ENCODE measurements at regions not wholly inside any gene's neighbourhood (a gene's known extent, or its start where the extent isn't known, plus 50 kb on each side); places are given as distances from the start of the nearest gene placed in this dataset.

DNA sequence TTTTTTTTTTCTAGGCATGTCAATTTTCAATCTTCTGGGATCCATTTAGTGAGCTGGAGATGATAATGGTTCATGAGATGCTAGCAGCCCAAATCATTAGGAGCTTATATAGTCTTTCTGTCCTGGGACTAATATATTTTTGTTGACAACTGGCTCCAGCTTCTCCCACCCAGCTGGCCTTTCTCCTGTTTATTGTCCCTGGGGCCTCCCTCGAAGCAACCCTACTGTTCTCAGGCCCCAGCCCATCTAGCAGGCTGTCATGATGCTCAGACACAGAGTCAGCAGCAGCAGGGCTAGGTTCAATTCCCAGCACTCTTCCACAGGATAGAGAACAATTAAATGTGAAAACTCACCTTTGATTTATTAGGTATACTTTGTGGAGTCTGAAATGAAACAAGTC lies 127.6 kb upstream of the MID1 start:
- DNase-seq (ENCODE audit: low read depth in 3 of 3): no peak

DNA sequence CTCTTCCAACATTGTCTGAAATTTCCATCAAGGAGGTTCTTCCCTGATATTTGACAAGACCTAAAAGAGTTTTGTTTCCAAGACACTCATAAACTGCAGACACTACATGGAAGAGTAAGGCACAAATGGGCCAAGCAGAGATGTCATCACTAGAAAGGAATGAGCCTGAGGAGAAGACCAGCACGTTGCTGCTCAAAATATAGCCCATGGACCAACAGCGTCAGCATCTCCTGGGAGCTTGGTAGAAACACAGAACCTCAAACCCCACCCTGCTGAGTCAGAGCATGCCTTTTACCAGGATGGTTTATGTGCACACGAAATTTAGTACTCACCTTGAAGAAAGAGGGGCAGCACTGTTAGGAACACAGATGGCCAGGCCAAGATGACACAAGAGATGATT lies 128.7 kb upstream of the MID1 start:
- DNase-seq (ENCODE audit: low read depth in 3 of 3): no peak

DNA sequence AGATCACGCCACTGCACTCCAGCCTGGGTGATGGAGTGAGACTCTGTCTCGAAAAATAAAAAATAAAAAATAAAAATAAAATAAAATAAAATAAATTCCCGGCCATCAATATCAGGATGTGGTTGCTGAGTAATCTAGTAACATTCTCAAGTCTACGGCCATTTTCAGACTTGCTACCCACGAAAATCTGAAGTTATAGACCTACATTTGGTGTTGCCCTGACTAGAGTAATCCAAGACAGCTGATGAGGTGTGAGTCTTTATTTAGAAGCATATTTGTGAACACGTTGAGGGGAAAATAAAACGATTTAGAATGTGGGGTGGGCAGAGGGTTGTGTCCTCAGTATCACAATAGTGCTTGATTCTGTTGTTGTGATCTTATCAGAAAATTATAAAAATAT lies 130.2 kb upstream of the MID1 start:
- no peak for DNase-seq (ENCODE audit: low read depth in 3 of 3)

DNA sequence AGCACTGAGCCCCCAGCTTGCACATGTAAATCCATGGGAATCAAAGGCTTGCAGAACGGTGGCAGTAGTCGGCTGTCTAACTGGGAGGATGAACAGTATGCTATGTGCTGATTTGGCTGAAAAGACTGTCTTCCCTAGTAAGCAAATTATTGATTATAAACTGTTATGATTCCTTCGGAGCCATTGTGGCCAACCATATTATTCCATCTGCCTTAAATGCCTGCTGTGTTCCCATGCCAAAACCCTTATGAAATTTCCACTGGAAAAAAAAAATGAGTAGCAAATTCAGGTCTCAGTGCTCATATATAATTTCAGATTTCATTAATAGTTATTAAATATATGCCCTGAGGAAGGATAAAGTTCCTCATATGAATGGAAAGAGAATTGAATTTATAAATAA lies 132.7 kb upstream of the MID1 start:
- DNase-seq (ENCODE audit: low read depth in 3 of 3): no peak

DNA sequence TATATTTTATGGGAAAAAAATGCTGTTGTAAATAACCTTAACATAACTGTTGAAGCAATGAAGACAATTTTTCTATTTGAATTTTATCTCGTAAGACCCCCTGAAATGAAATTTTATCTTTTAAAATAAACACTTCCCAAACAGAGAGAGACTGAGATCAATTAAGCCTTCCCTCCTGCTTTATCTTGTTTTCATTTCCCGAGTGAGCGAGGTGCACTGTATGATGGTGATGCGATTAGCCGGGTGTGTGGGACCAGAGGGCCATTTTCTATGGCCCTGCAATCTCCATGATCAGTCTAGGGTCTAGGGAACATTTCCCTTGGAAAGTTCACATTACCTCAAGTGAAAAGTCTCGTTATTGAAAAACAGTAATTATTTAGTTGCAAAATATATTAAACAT lies 134.1 kb upstream of the MID1 start:
- DNase-seq (ENCODE audit: low read depth in 3 of 3): no peak

DNA sequence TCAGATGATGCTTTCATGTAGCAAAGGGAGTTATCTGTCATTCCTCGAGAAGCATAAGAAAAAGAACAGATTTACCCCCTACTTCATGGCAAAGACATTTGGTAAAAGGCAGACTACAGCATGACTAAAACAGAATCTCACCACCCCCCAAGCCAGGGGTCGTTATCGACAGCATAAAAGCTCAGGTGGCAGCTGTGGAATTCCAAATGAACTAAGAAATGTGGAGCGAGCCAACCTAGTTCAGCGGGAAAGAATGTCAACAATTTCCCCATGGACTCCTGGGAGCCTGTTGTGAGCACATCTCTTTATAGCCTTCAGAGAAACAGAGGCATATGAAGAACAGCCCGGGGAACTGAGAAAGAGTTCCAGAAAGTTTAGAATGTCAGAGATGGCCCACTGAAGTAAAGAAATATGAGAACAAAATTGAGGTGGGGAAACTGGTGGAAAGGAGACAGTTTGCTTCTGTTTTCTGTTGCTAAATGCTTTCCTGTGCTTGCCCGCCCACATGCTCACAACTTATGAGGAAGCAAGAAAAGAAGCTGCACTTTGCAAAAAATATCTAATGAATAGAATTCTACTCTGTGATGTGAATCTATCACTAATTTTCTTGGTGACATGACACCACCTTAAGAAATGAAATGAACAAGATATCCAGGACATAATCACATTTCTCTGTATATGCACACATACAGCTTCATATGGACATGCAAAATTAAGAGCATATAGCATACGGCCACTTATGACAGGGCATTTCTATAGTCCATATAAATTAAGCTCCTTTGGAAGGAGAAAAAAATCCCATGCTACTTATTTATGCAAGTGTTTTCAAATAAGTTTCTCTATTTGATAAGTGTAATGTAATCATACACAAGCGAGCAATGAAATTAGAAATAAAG lies 135.3 kb upstream of the MID1 start:
- DNase-seq (ENCODE audit: low read depth in 3 of 3): no peak

DNA sequence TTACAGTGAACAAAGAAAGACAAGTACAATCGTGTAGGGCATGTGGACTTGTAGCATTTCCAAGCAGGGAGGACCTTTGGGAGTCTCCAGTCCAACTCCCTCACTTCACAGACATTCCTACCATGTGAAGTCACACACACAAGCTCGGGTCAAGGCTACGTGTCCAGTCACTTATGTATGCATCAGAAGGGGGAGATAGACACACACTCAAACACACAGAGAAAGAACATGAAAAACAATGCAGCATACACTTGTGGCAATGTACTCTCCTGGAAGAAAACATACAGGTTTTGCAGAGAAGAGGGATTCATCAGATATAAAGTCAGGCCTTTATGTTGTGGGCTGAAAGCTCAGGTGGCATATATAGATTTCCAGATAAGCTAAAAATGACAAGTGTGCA lies 136.1 kb upstream of the MID1 start:
- no peak for DNase-seq (ENCODE audit: low read depth in 3 of 3)

DNA sequence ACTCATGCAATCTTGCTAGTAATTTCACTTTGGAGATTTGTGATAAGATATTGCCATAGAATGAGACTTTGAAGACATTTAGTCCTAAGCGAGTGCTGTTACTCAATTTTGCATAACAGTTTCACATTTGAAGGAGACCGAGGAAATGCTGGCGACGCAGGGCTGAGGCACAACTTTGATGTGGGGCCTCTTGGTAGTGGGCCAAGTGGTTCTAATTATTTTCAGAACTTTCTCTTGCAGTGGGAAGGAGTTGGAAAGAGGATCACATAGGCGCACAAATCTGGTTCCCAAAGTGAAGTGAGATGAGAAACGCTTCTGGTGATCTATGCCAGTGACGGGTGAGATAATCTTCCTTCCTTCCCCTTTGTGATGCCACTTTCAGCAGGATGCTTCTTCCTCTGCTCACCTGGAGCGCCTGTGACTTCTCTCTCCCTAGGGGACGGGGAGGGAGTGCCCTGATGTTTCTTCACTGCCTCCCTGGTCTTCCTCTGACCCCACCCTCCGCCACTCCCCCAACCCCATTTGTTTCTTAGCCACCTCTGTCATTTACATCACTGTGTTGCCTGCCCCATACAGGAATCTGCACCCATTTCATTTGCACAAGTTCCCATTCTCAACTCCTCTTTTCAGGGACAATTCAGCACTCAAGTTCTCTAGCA lies 138.9 kb upstream of the MID1 start:
- no peak for DNase-seq (ENCODE audit: low read depth in 3 of 3)

DNA sequence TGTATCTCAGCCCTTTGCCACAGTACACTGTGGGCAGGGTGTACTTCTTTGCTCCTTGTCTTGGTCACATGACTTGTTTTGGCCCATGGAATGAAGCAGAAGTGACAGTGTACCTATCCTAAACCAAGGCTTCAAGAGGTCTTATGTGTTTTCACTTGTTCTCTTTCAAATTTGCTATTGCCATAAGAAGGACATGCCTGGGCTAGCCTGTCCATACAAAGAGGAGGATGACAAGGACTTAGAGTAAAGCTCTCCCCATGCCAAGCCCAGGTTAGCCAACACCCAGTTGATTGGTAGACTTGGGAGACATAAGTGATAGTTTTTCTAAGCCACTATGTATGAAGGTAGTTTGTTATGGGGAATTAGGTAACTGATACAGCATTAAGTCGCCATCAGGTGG lies 141.1 kb upstream of the MID1 start:
- no peak for DNase-seq (ENCODE audit: low read depth in 3 of 3)

DNA sequence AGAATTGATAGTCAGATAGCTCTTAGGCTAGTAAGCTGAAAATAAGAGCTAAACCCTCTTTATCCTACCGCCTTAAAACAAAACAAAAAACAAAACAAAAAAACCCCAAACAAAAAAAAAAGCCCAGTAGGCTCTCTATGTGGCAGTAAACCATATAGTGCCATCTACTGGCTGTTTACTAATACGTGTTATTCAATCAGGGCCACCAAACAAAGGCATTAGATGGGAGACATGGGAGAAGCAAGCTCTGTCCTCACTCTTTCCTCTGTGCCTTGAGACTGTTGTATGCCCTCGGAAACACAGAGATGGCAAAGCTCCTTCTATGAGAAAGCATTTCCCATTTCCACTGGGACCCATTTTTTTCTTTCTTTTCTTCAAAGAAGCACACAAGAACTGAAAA lies 148.8 kb upstream of the MID1 start:
- DNase-seq (ENCODE audit: low read depth in 3 of 3): no peak

DNA sequence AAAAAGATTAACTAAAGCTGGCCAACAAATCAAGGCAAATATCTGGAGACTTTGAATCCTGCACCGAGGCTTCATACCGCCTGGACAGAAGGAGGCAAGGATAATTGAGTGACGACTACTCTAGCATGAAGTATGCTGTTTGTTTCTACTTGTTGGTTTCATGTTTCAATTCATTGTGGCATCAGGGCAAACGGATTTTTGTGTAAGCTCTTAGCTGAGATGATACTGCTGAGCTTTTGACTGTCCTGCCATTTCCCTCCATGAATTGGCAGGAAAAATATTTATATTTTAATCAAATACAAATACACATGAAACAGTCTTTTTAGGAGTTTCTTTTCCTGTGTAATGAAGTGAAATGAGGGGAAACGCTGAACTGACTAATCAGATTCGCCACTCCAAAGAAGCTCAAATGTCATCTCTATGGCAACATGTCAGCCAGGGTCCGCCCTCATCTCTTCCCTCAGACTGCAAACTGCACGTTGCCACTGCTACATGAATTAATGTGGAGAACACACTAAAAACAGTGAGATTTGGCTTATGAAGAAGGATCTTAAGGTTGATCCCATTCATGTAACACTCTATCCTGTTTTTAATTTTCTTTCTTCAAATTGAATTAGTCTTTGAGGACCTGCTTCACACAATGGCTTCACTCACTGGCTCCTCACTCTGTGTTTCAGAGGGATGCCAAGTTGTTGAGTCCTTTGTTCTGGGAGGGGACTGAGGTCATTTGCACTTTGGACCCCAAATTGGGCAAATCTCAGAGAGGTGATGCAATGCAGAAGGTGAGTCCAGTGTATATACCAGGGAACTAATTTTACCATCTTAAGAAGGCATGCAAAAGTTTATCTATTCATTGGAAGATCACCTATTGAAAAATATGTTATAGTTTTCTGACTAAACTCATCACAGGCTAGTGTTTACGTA lies 149.6 kb upstream of the MID1 start:
- no peak for DNase-seq (ENCODE audit: low read depth in 3 of 3)

DNA sequence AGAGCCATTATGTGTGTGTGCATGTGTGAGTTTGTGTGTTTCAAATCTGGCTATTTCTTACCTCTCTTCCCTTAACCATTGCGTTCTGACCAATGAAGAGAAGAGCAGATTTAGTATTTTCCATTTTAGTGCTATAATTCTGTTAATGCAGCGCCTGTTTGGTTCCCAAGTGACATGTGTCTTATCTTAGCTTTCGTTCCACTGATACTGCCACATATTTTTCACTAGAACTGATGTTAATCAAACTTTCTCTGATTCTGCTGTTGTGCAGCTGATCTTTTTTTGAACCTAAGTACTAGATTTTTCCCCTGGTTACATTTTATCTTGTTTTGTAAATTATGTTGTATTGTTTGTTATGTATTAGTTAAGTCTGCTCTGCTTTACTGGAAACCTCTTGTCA lies 152.9 kb upstream of the MID1 start:
- no peak for DNase-seq (ENCODE audit: low read depth in 3 of 3)

DNA sequence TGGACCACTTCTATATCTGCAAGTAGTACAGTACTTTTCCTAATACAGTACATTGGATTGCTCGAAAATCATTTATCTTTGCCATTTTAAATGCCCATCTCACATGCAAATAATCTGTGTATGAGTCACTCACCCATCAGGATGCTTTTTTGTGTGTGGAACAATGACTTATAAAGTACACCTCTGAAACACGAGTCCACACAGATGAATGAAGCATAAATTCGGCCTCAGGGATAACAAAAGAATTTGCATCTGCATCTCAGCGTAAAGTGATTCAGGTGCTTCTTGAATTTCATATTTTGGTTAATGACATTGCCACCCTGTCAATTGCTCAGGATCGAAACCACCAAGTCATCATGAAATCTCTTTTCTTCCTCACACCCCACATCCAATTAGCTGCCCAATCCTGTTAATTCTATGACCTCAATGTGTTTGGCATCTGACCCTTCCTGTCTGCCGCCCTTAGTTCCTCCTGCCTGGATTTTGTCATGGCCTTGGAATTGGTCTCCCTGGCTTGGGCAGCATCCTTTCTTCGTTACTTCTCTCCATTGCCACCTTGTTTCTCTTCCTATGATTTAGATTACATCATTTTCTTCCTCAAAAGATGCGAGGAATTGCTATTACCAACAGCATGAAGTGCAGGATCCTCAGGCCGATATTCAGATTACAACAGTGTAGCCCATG lies 161.6 kb upstream of the MID1 start:
- DNase-seq (ENCODE audit: low read depth in 3 of 3): no peak

DNA sequence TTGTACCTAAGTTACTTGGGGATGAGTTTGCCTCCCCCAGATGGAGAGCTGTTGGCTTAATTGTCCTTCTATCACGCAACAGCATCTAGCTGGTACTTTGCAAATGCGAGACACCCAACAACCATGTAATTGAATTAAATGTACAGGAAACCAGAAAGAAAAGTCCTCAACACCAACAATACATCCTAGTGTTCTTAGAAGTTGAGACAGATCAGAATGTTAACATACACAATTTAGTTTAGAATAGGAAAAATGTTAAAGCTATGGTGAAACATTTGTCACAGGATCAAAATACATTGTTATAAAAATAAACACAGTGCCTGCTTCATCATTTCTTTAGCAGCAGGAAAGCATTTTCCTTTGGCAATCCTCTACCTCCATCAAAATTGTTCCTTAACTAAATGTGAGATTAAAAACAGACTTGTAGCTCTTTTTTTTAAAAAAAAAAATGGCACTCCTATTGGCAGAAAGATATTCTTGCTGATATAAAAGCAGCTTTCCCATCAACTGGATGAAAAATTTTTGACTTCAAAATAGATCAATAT lies 163.1 kb upstream of the MID1 start:
- no peak for DNase-seq (ENCODE audit: low read depth in 3 of 3)

DNA sequence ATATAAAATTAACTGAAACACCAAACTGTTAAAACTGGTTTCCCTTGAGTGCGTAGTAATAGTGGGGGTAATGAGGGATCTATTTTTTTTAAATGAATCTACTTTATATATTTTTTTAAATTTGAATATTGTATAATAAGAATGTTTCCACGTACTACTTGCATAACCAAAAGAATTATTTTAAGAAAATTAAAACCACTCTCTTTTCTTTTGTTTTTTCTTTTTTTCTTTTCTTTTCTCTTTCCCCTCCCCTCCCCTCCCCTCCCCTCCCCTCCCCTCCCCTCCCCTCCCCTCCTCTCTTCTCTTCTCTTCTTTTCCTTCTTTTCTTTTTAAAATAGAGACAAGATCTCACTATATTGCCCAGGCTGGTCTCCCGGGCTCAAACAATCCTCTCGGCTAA lies 166.9 kb upstream of the MID1 start:
- no peak for DNase-seq (ENCODE audit: low read depth in 3 of 3)

DNA sequence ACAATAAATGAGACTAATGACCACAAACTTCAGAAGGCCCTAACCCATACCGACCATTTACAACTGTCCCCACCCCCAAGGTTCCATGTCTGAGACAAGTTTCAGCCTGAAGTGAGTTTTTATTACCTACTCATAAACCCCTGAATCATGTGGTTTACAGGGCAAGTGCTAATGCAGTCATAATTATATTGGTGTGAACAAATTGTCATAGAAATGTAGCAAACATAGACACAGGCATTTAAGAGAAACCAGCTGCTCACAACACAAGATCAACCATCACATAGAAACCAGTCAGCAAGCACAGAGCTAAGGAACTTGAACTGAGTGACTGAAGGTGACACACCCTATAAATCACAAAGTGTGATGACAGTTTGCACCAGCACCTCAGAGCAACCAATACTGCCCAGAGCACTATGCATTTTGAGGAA lies 173.8 kb upstream of the MID1 start:
- DNase-seq (ENCODE audit: low read depth in 3 of 3): no peak

DNA sequence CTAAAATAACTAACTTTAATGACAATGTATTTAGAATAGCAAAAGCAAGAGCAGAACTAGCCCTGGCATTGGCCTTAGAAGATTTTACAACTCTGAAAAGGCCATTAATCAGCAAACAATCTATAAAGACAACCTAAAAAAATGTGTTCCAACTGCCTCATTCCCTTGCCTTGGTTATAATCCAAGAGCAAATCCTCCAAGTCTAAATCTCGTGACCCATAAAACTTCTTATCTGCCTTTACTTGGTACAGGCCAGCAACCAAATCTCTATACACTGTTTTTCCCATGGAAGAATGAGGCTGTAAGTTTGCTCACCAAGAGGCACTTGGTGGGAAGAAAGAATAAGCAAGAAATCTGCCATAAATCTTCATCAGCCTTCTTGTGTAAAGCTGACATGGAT lies 175.3 kb upstream of the MID1 start:
- no peak for DNase-seq (ENCODE audit: low read depth in 3 of 3)

DNA sequence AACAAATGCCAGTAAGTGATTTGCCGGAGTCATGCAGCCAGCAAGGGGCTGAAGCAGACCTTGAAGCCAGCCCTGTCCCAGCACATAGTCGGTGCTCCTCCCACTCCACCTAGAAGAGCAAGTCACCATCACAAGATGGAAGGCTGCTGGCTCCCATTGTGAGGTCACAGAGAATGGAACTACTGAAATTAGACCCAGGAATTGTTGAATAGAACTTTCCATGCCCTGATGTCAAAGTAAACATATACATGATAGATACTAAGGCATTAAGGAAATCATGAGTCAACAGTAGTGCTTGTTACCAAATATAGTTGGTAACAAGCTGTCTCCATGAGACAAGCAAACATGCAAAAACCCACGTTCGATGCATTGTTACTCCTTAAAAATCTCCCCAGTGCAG lies 177.1 kb upstream of the MID1 start:
- DNase-seq (ENCODE audit: low read depth in 3 of 3): no peak

DNA sequence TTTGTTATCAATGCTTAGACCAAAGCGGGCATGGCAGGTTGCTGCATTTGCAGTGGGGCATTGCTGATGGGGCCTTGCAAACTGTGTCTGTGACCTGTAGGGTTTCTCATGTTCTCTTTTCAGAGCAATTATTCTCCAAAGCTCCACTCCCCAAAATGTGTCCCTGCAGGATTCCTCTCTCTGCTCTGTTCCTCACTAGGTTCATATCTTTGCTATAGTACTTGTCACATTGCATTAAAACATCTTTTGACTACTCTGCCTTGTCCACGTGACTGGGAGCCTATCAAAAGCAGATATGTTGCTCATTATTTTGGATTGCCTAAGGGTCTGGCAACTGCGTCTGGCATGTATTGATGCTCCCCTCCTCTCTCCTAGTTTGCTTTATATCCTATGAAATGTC lies 177.7 kb upstream of the MID1 start:
- DNase-seq (ENCODE audit: low read depth in 3 of 3): no peak

DNA sequence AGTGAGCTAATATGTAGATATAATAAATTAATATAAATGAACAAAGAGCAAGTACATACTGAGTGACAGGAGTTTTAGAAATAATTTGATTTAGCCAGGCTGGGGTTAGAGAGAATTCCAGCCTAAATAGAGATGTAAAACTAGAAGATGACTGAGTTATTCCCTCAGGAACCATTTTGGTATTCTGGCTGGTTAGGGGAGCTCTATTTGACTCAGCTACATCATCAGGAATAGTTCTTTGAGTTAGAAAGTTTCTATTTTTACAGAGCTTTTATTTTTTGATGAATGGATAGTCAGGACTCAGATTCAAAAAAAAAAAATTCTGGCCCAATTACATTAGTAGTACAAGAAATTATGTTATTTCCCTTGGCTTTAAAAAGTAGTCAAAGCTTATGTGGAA lies 180.4 kb upstream of the MID1 start:
- no peak for DNase-seq (ENCODE audit: low read depth in 3 of 3)

DNA sequence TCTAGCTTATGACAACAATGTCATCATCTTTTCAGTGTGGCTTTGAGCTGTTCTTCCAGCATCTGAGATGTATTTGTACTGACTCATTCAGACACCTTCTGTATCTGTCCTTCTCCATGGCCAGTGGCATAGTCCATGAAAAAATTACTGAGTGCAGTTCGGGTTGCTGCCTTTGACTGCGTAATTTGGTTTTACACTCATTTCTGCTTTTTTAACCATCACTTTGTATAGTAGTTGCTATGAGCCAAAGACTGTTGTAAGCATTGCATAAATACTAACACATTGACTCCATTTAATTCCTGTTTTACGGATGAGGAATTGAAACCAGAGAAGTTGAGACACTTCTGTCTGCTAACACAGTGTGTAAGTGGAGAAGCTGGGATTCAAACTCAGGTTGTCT lies 190.7 kb upstream of the MID1 start:
- DNase-seq (ENCODE audit: low read depth in 3 of 3): no peak

DNA sequence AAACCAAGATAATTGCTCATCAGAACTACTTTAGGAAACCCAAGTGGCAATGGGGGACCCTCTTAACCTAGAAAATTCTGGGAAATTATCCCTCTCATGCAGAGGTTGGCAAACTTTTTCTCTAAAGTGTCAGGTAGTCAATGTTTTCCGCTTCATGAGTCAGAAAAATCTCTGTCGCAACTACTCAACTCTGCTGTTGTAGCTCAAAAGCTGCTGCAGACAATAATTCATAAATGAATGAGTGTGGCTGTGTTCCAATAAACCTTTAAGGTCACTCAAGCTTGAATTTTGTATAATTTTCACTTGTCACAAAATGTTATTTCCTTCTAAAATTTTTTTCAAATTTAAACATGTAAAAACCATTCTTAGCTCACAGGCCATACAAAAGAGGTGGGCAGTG lies 193.4 kb upstream of the MID1 start:
- DNase-seq (ENCODE audit: low read depth in 3 of 3): no peak

All from stimulated activated CD4-positive, alpha-beta T cell treated with anti-CD3 and anti-CD28 coated beads, TNF-alpha, amount 100 ng/mL, for 24 hours (primary cell).